IMR-90 (cell line): ENCODE measurements at regions not wholly inside any gene's neighbourhood (a gene's known extent, or its start where the extent isn't known, plus 50 kb on each side); places are given as distances from the start of the nearest gene placed in this dataset.

ENCODE experiments used
- ATAC-seq: fragments of 200-7000 bp; cut with Tn5 transposase; 2 replicates; pipeline ENCODE4 v1.9.1; 2020; ENCODE audit warnings: low read depth, mild to moderate bottlenecking, moderate library complexity
- BruUV-seq: library from RNA; stranded (reverse); fragments of 400-500 nt; replicated peaks from 2 replicates; lab custom pipeline; 2021; lab: Mats Ljungman, UMichigan
- CTCF ChIA-PET: fragments of 300-600 bp; formaldehyde crosslinking; extraction: SDS; loops from one replicate; lab custom pipeline; 2021; ENCODE audit warnings: antibody characterized with exemption; lab: Yijun Ruan, JAX
- POLR2A ChIA-PET: fragments of 300-600 bp; sonication (Branson Sonifier 250); formaldehyde crosslinking; loops from one replicate; lab custom pipeline; 2022; ENCODE audit warnings: antibody characterized with exemption; ENCODE audit not compliant: unreplicated experiment; lab: Charles Lee
- DNase-seq: peaks from one replicate; pipeline ENCODE4 v3.0.0; 2013
- H2AFZ ChIP-seq: replicated peaks from 2 replicates; pipeline ENCODE3; 2013; ENCODE audit warnings: low read length, mild to moderate bottlenecking; ENCODE audit not compliant: poor library complexity
- H2AK5ac ChIP-seq: 2 replicates; pipeline ENCODE4 v1.6.1; 2013; ENCODE audit warnings: low read depth, low read length, inconsistent platforms
- H2AK9ac ChIP-seq: replicated peaks from 2 replicates; pipeline ENCODE3; 2013; ENCODE audit warnings: mild to moderate bottlenecking, low read depth, low read length, moderate library complexity; ENCODE audit not compliant: poor library complexity
- H2BK120ac ChIP-seq: 2 replicates; pipeline ENCODE4 v1.6.1; 2013; ENCODE audit warnings: low read depth, low read length, inconsistent platforms
- H2BK15ac ChIP-seq: 3 replicates; pipeline ENCODE4 v1.6.1; 2013; ENCODE audit warnings: low read depth, low read length, inconsistent platforms
- H2BK20ac ChIP-seq: 2 replicates; pipeline ENCODE4 v1.6.1; 2013; ENCODE audit warnings: low read depth, mild to moderate bottlenecking, inconsistent platforms, low read length, moderate library complexity
- H2BK5ac ChIP-seq: 2 replicates; pipeline ENCODE4 v1.6.1; 2013; ENCODE audit warnings: mild to moderate bottlenecking, low read depth, low read length, inconsistent platforms; ENCODE audit not compliant: poor library complexity, severe bottlenecking
- H3K14ac ChIP-seq: replicated peaks from 2 replicates; pipeline ENCODE4 v1.6.1; 2013; ENCODE audit warnings: low read depth, low read length, inconsistent platforms
- H3K18ac ChIP-seq: 2 replicates; pipeline ENCODE4 v1.6.1; 2013; ENCODE audit warnings: low read depth, low read length, control low read depth
- H3K23ac ChIP-seq: 2 replicates; pipeline ENCODE4 v1.6.1; 2013; ENCODE audit warnings: low read depth, low read length, inconsistent platforms
- H3K27ac ChIP-seq: 2 replicates; pipeline ENCODE4 v1.5.1; 2013; ENCODE audit warnings: mild to moderate bottlenecking, control low read depth, low read length; ENCODE audit not compliant: insufficient read depth
- H3K27me3 ChIP-seq: 2 replicates; pipeline ENCODE4 v1.6.1; 2013; ENCODE audit warnings: low read length; ENCODE audit not compliant: control insufficient read depth, insufficient read depth
- H3K36me3 ChIP-seq: 2 replicates; pipeline ENCODE4 v1.6.1; 2013; ENCODE audit warnings: low read length, mixed read lengths; ENCODE audit not compliant: control insufficient read depth, insufficient read depth
- H3K4ac ChIP-seq: 2 replicates; pipeline ENCODE4 v1.6.1; 2013; ENCODE audit warnings: low read depth, low read length, inconsistent platforms
- H3K4me1 ChIP-seq: 2 replicates; pipeline ENCODE4 v1.6.1; 2013; ENCODE audit warnings: low read length, mixed read lengths; ENCODE audit not compliant: control insufficient read depth, insufficient read depth
- H3K4me2 ChIP-seq: 2 replicates; pipeline ENCODE4 v1.6.1; 2013; ENCODE audit warnings: low read depth, mild to moderate bottlenecking, control low read depth, low read length, moderate library complexity
- H3K4me3 ChIP-seq: 2 replicates; pipeline ENCODE4 v1.5.1; 2013; ENCODE audit warnings: low read depth, mild to moderate bottlenecking, control low read depth, low read length, moderate library complexity; ENCODE audit not compliant: insufficient read depth
- H3K56ac ChIP-seq: 2 replicates; pipeline ENCODE4 v1.6.1; 2013; ENCODE audit warnings: low read length, inconsistent platforms; ENCODE audit not compliant: insufficient read depth; ENCODE audit errors: extremely low read depth
- H3K79me1 ChIP-seq, 2 experiments: 2 replicates each; pipeline ENCODE4 v1.6.1; 2013; ENCODE audit warnings: low read length in 2 of 2, inconsistent platforms in 1 of 2, low read depth in 1 of 2
- H3K9ac ChIP-seq: 2 replicates; pipeline ENCODE4 v1.6.1; 2013; ENCODE audit warnings: low read depth, low read length, control low read depth
- H3K9me1 ChIP-seq: 2 replicates; pipeline ENCODE4 v1.6.1; 2013; ENCODE audit warnings: low read length, inconsistent platforms; ENCODE audit not compliant: insufficient read depth
- H3K9me3 ChIP-seq: 2 replicates; pipeline ENCODE4 v1.6.1; 2013; ENCODE audit warnings: low read length; ENCODE audit not compliant: control insufficient read depth, insufficient read depth
- H4K20me1 ChIP-seq: 2 replicates; pipeline ENCODE4 v1.6.1; 2013; ENCODE audit warnings: low read length, inconsistent platforms; ENCODE audit not compliant: insufficient read depth
- H4K5ac ChIP-seq: 2 replicates; pipeline ENCODE4 v1.6.1; 2013; ENCODE audit warnings: mild to moderate bottlenecking, low read depth, low read length, control low read depth
- H4K8ac ChIP-seq, 2 experiments: 2 replicates each; pipeline ENCODE4 v1.6.1; 2013; ENCODE audit warnings: low read depth in 2 of 2, low read length in 2 of 2, control low read depth in 1 of 2, inconsistent platforms in 1 of 2
- H4K91ac ChIP-seq: 2 replicates; pipeline ENCODE4 v1.6.1; 2013; ENCODE audit warnings: low read depth, low read length, inconsistent platforms; ENCODE audit not compliant: insufficient read depth
- MXI1 ChIP-seq: IDR thresholded peaks from 2 replicates; pipeline ENCODE4 v1.6.1; 2012; ENCODE audit warnings: low read depth, mild to moderate bottlenecking, low read length, moderate library complexity, borderline replicate concordance
- POLR2A ChIP-seq: IDR thresholded peaks from 2 replicates; pipeline ENCODE4 v1.6.1; 2012; ENCODE audit warnings: mild to moderate bottlenecking, low read depth, low read length
- RAD21 ChIP-seq: IDR thresholded peaks from 2 replicates; pipeline ENCODE4 v1.6.1; 2012; ENCODE audit warnings: low read length, improper control_type of control experiment
- dilution Hi-C: fragments of 300-500 bp; cut with HindIII; formaldehyde crosslinking; loops from one replicate; pipeline ENCODE4 v1.14.3; 2018; ENCODE audit warnings: low sequenced_read_pairs; ENCODE audit not compliant: unreplicated experiment
- in situ Hi-C: fragments of 300-500 bp; cut with MboI; formaldehyde crosslinking; loops from 3 replicates; pipeline ENCODE4 v1.14.3; 2019; ENCODE audit warnings: low sequenced_read_pairs, inconsistent platforms, mixed read lengths
- intact Hi-C: fragments of 100-400 bp; cut with micrococcal nuclease; formaldehyde crosslinking; loops from 2 replicates; pipeline ENCODE4 v1.10.0; 2022

GRCh38 chr2:34419856-34420255 is 820.8 kb upstream of the FAM98A start:
- in situ Hi-C loops, result no loop called here
- CTCF ChIA-PET, result no interaction called here
- dilution Hi-C loops, result no loop called here
- Histone ChIP-seq H3K27me3 (no peaks in the 10 kb centered on the region), H2AK5ac (no peak overlapping the region), H3K9ac (no peak overlapping the region), H2BK20ac (no peak overlapping the region), H4K91ac (no peak overlapping the region), H3K14ac (no peak overlapping the region), H3K18ac (no peak overlapping the region), H4K5ac (no peak overlapping the region), H2AFZ (no peak overlapping the region), H3K4me1 (no peaks in the 10 kb centered on the region), H2BK120ac (no peak overlapping the region), H3K4me3 (no peak overlapping the region), H3K4me2 (no peak overlapping the region), H3K79me1 (no peaks in the 10 kb centered on the region), H2BK15ac (no peak overlapping the region), H3K56ac (no peak overlapping the region; the same call in 1 of the 2 replicates), H3K4ac (no peak overlapping the region), H3K27ac (no peak overlapping the region), H3K9me1 (no peaks in the 10 kb centered on the region), H4K8ac (no peak overlapping the region), H3K23ac (no peak overlapping the region), H3K9me3 (no peaks in the 10 kb centered on the region; the same call in 1 of the 2 replicates), H3K36me3 (no peaks in the 10 kb centered on the region), H4K20me1 (no peaks in the 10 kb centered on the region), H2BK5ac (no peak overlapping the region), H2AK9ac (no peak overlapping the region)
- POLR2A ChIA-PET, result no interaction called here
- DNase-seq (no peak), ATAC-seq (no peak)
- intact Hi-C loops, result no loop called here
- TF ChIP-seq POLR2A (no peak), MXI1 (no peak), RAD21 (no peak)
- BruUV-seq, result no TSS peak
